Astrocyte of the spinal cord (primary cell): ENCODE measurements at regions not wholly inside any gene's neighbourhood (a gene's known extent, or its start where the extent isn't known, plus 50 kb on each side); places are given as distances from the start of the nearest gene placed in this dataset.
"Not testable (repeated sequence)": the region's sequence is repeated elsewhere in the genome, so short reads cannot be mapped to it uniquely, and the experiment has no call there.

ENCODE experiments used
- DNase-seq: peaks from one replicate; pipeline ENCODE4 v3.0.0; 2011; ENCODE audit warnings: low read depth, low spot score
- H3K4me3 ChIP-seq: 2 replicates; pipeline ENCODE4 v1.5.1; 2011; ENCODE audit warnings: low read depth, mild to moderate bottlenecking, low read length, moderate library complexity
- CTCF ChIP-seq: IDR thresholded peaks from 2 replicates; pipeline ENCODE4 v1.5.1; 2012; ENCODE audit warnings: low read depth, mild to moderate bottlenecking, low read length, inconsistent platforms
- in situ Hi-C: cut with HindIII; loops from 2 replicates; pipeline ENCODE4 v1.10.0; 2017; ENCODE audit warnings: low sequenced_read_pairs

GRCh38 chr6:19892260-19892659 is 55.1 kb downstream of the ID4 start:
- H3K4me3 ChIP-seq = no peak overlapping the region
- in situ Hi-C loops = no loop called here
- DNase-seq = no peak
- TF ChIP-seq CTCF = no peak

- TF ChIP-seq CTCF = no peak
- in situ Hi-C loops = no loop called here
- no peak for DNase-seq
- no peak overlapping the region for H3K4me3 ChIP-seq
These were observed 58.9 kb downstream of the ID4 start for GRCh38 chr6:19895866-19896692.

GRCh38 chr6:19896693-19897010 is 59.5 kb downstream of the ID4 start:
- in situ Hi-C loops = no loop called here
- H3K4me3 ChIP-seq = no peak overlapping the region
- DNase-seq = no peak
- no peak for TF ChIP-seq CTCF

DNA sequence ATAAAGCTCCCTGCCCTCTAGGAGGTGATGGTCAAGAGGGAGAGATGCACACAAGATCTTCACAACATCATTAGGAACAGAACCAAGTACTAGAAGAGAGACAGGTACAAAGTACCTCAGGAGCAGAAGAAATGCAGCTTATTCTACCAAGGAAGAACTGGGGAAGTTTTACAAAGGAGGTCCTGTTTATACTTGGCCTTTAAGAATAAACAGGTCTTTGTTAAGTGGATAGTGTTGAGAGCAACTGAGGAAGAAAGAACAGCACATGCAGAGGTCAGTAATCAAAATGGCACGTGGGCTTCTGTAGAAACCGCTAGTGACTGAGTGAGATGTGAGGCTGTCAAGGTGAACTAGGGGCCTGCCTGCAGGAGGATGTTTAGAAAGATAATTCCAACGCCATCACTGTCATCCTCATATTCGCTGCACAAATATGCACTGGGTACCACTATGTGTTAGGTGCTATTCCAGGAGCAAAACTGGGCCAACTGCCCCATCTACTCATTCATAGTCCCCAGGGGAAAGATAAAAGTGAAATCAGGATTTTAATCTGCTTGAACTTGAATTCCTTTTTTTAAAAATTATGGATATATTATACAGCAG is 61.1 kb downstream of the ID4 start:
- in situ Hi-C loops = no loop called here
- no peak for DNase-seq
- no peak for TF ChIP-seq CTCF
- H3K4me3 ChIP-seq = no peak overlapping the region

DNA sequence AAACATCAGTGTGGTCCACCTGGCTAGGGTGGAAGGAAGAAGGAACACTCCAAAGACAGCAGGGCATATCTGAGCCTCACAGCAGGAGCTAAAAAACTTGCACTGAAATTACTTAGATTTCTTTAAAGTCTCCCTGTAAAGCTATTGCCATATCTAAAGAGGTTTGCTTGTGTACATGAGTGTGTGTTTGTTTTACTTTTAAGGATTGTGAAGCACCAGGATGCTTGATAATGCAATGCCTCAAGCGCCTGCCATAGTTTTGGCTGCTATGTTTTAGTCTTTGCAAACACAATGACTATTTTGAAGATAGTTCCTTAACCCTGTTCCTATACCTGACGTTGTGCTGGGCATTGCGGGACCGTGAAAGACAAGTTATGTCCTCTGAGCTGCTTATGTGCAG is 65.0 kb downstream of the ID4 start:
- in situ Hi-C loops = no loop called here
- no peak for DNase-seq
- TF ChIP-seq CTCF = no peak

DNA sequence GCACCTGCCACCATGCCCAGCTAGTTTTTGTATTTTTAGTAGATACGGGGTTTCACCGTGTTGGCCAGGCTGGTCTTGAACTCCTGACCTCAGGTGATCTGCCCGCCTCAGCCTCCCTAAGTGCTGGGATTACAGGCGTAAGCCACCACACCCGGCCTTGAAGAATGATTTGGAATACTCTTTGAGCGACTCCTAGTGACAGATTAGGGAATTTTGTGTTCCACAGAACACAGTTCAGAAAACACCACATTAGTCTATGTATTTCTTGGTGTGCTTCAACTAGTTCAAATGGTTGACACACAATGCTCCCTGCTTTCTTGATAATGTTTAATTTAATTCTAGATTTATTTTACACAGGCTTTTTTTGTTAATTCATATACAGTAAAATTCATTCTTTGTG is 67.2 kb downstream of the ID4 start:
- in situ Hi-C loops, DNase-seq, H3K4me3 ChIP-seq: not testable (repeated sequence)

More for the DNA sequence above, 65.0 kb downstream of the ID4 start:
- H3K4me3 ChIP-seq = no peak overlapping the region

DNA sequence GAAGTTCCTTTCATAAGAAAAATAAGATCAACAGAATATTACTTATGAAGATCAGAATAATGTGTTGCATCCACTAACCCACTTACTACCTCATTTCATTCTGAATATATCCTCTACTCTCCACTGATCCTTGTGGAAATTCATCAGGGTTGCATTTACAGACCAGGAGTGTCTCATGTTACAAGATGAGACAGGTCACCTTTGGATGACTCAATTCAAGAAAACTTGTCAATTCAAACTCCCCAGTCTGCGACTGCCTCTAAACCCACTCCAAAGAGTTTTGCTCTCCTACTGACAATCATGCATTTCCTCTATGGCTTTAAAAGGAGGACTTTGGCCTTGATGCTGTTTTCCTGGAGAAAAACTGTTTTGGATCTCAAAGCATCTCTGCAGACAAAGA is 68.4 kb downstream of the ID4 start:
- in situ Hi-C loops = no loop called here
- no peak for DNase-seq
- TF ChIP-seq CTCF = no peak
- no peak overlapping the region for H3K4me3 ChIP-seq
